Lung (tissue), 11 donors: ENCODE measurements at regions not wholly inside any gene's neighbourhood (a gene's known extent, or its start where the extent isn't known, plus 50 kb on each side); places are given as distances from the start of the nearest gene placed in this dataset.

Source experiments
- ATAC-seq: fragments of 200-7000 bp; cut with Tn5 transposase; one replicate; pipeline ENCODE4 v1.9.1; 2020; ENCODE audit warnings: moderate number of reproducible peaks; ENCODE audit not compliant: insufficient read depth, low FRiP score
- DNase-seq, 3 donors: peaks; one replicate each; pipeline ENCODE4 v3.0.0-alpha.2; 2013 to 2017
- H3K27ac ChIP-seq, 2 donors: one replicate each; pipeline ENCODE4 v1.5.1; 2013; ENCODE audit warnings: mild to moderate bottlenecking in 2 of 2, moderate library complexity in 2 of 2, control low read depth in 1 of 2, inconsistent platforms in 1 of 2, low read depth in 1 of 2, low read length in 1 of 2
- H3K27me3 ChIP-seq, 3 donors: one replicate each; pipeline ENCODE4 v1.5.1; 2013; ENCODE audit warnings: low read length in 2 of 3; ENCODE audit not compliant: control insufficient read depth in 3 of 3, insufficient read depth in 3 of 3
- H3K36me3 ChIP-seq, 4 donors: one replicate each; pipeline ENCODE4 v1.5.1; 2013; ENCODE audit warnings: low read length in 4 of 4, mild to moderate bottlenecking in 1 of 4, moderate library complexity in 1 of 4; ENCODE audit not compliant: control insufficient read depth in 4 of 4, insufficient read depth in 4 of 4
- H3K4me1 ChIP-seq, 5 donors: one replicate each; pipeline ENCODE4 v1.5.1; 2013; ENCODE audit warnings: low read length in 5 of 5, mild to moderate bottlenecking in 2 of 5, moderate library complexity in 1 of 5; ENCODE audit not compliant: control insufficient read depth in 5 of 5, insufficient read depth in 5 of 5
- H3K4me3 ChIP-seq: one replicate; pipeline ENCODE4 v1.5.1; 2013; ENCODE audit warnings: mild to moderate bottlenecking, control low read depth, moderate library complexity
- H3K9ac ChIP-seq, 2 donors: one replicate each; pipeline ENCODE4 v1.5.1; 2013; ENCODE audit warnings: low read length in 2 of 2, control low read depth in 1 of 2; ENCODE audit not compliant: insufficient read depth in 1 of 2
- H3K9me3 ChIP-seq, 4 donors: one replicate each; pipeline ENCODE4 v1.5.1; 2013; ENCODE audit warnings: low read length in 3 of 4, mild to moderate bottlenecking in 1 of 4, moderate library complexity in 1 of 4; ENCODE audit not compliant: control insufficient read depth in 4 of 4, insufficient read depth in 3 of 4
- WGBS, 2 donors: extraction: QIAGEN DNeasy Blood & Tissue Kit; methylation state at CpG; one replicate each; pipeline ENCODE4 v1.1.7; 2013; 5-methylcytosine and 5-hydroxymethylcytosine counted together
- TF ChIP-seq, protein P1 (sequence below): IDR thresholded peaks from 2 replicates; pipeline ENCODE4 v1.5.1; 2012; ENCODE audit warnings: mild to moderate bottlenecking; ENCODE audit errors: control extremely low read depth, extremely low read depth
- donor health status: control.
- donor health status: control.
- donor health status: Bipolar disorder and iron deficiency.
- donor health status: healthy.
- donor health status: DM: yes; HTN: yes; CAD: no.

DNA sequence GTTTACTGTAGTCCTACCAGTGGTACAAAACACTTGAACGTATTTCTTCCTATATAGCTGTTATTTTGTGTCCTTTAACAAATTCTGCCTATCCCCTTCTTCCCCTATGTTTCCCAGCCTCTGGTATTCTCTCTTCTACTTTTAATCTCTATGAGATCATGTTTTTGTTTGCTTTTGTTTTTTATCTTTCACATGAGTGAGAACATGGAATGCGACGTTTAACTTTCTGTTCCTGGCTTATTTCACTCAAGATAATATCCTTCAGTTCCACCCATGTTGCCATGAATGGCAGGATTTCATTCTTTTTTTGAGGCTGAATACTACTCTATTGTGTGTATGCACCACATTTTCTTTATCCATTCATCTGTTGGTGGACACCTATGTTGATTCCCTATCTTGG, 634.4 kb upstream of the WWC1 start:
- TF ChIP-seq, protein P1, sequence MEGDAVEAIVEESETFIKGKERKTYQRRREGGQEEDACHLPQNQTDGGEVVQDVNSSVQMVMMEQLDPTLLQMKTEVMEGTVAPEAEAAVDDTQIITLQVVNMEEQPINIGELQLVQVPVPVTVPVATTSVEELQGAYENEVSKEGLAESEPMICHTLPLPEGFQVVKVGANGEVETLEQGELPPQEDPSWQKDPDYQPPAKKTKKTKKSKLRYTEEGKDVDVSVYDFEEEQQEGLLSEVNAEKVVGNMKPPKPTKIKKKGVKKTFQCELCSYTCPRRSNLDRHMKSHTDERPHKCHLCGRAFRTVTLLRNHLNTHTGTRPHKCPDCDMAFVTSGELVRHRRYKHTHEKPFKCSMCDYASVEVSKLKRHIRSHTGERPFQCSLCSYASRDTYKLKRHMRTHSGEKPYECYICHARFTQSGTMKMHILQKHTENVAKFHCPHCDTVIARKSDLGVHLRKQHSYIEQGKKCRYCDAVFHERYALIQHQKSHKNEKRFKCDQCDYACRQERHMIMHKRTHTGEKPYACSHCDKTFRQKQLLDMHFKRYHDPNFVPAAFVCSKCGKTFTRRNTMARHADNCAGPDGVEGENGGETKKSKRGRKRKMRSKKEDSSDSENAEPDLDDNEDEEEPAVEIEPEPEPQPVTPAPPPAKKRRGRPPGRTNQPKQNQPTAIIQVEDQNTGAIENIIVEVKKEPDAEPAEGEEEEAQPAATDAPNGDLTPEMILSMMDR = no peak
- H3K9me3 ChIP-seq = peaks cover 0 to 5% (median 0%) of the 10 kb centered on the region in 4 donors
- no peaks in the 10 kb centered on the region for H3K27me3 ChIP-seq
- DNase-seq (no peak), ATAC-seq (no peak)
- no peaks in the 10 kb centered on the region for H3K36me3 ChIP-seq
- H3K4me1 ChIP-seq = no peaks in the 10 kb centered on the region
- no peak overlapping the region for H3K27ac ChIP-seq
- H3K4me3 ChIP-seq = no peak overlapping the region
- H3K9ac ChIP-seq = no peak overlapping the region
- 74 to 85% methylated on average over 3 of the region's 3 CpGs for WGBS, 2 donors

DNA sequence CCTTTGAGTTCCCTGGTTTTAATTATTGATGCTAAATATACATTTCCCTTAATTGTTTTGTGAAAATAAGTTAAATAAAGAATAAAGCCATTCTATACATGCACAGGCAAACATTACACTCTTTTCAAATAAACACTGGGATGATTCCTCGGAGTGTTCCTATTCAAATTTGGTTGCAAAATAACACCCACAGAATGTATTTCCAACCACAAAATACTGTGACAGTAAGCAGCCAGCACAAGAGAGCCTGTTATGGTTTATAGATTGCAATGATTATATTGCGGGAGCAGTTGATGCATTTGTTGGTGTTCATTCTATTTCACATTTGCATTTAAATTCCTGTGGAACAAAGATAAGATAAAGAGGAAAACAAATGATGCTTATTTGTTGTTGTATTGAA, 632.6 kb upstream of the WWC1 start:
- H3K36me3 ChIP-seq = no peaks in the 10 kb centered on the region
- WGBS, 2 donors = 76 to 77% methylated on average over 2 of the region's 2 CpGs

DNA sequence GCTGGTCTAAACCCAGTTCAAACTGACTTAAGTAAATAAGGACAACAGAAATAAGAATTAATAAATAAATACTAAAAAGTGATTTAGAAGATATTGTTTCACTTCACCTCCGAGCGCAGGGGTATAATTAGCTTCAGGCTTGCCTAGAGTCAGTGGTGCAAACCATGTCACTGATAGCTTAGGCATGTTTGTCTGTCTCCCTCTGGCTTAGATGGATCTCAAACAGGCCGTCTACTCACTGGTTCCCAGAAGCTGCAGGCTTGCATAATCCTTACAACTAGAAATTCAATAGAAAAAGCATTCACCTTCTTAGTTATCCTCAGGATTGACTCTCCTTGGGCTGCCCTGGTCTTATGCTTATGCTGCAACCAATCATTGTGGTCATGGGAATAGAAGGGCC, 629.8 kb upstream of the WWC1 start:
- Histone ChIP-seq H3K4me1 (peaks cover 0 to 10% (median 0%) of the 10 kb centered on the region in 5 donors), H3K4me3 (no peak overlapping the region), H3K27me3 (no peaks in the 10 kb centered on the region), H3K36me3 (no peaks in the 10 kb centered on the region), H3K27ac (no peak overlapping the region), H3K9ac (no peak overlapping the region), H3K9me3 (no peaks in the 10 kb centered on the region)
- DNase-seq = no peak
- ATAC-seq = no peak
- 79 to 83% methylated on average over 3 of the region's 3 CpGs for WGBS, 2 donors
- TF ChIP-seq, protein P1 = no peak

More for the DNA sequence above, 632.6 kb upstream of the WWC1 start:
- ATAC-seq (no peak), DNase-seq (no peak)
- no peaks in the 10 kb centered on the region for H3K27me3 ChIP-seq
- no peak overlapping the region for H3K9ac ChIP-seq
- no peak overlapping the region for H3K27ac ChIP-seq
- peaks cover 0 to 5% (median 0%) of the 10 kb centered on the region in 4 donors for H3K9me3 ChIP-seq
- TF ChIP-seq, protein P1 = no peak
- no peak overlapping the region for H3K4me3 ChIP-seq
- no peaks in the 10 kb centered on the region for H3K4me1 ChIP-seq

DNA sequence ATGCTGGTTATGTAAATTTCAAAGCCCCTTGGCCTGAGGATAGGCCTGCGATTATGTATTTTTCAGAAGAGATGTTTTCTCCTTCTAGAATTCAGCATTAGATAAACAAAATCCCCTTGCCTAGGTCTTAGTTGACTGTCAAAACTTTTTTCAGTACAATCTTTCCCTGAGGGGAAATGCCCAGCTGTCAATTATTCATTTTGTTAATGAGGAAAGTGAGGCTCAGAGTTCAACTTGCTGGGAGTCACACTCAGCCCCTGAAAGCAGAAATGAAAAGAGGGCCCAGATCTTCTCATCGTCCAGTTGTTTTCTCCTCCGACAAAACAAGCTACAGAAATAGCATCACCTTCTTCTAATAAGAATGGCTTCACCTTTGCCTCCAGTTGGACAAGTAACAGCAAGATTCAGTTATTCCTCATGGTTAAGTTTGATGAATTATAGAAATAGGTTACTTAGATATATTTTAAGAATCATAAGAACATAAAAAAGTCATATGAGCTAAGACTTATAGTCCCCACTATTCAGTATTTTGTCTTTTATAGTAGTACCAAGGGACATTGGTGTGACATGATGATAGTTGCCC, 627.1 kb upstream of the WWC1 start:
- Histone ChIP-seq H3K9ac (no peak overlapping the region), H3K4me1 (peaks cover 0 to 15% (median 0%) of the 10 kb centered on the region in 5 donors), H3K27ac (no peak overlapping the region), H3K4me3 (no peak overlapping the region), H3K36me3 (no peaks in the 10 kb centered on the region), H3K9me3 (no peaks in the 10 kb centered on the region), H3K27me3 (no peaks in the 10 kb centered on the region)
- ATAC-seq (no peak), DNase-seq (no peak)
- WGBS, 2 donors = 92 to 93% methylated on average over 3 of the region's 3 CpGs
- TF ChIP-seq, protein P1 = no peak
